K562 (cell line): ENCODE measurements at regions not wholly inside any gene's neighbourhood (a gene's known extent, or its start where the extent isn't known, plus 50 kb on each side); places are given as distances from the start of the nearest gene placed in this dataset.
"Not testable (repeated sequence)": the region's sequence is repeated elsewhere in the genome, so short reads cannot be mapped to it uniquely, and the experiment has no call there.

Experiments used
- ATAC-seq: fragments of 200-7000 bp; cut with Tn5 transposase; 3 replicates; pipeline ENCODE4 v1.9.1; 2020; ENCODE audit warnings: moderate library complexity
- BruUV-seq: library from RNA; stranded (reverse); fragments of 400-500 nt; replicated peaks from 2 replicates; lab custom pipeline; 2021; lab: Mats Ljungman, UMichigan
- CTCF ChIA-PET: fragments of 300-600 bp; formaldehyde crosslinking; extraction: SDS; loops from one replicate; lab custom pipeline; 2021; ENCODE audit warnings: low intra/inter-chr PET ratio; lab: Yijun Ruan, JAX
- POLR2A ChIA-PET: fragments of 300-600, 350-650 bp; sonication (Branson Sonifier 250); formaldehyde crosslinking; extraction: SDS; loops from one replicate; lab custom pipeline; 2021; ENCODE audit warnings: antibody characterized with exemption, inconsistent platforms; lab: Yijun Ruan, JAX
- DNase-seq, 4 experiments: peaks; one replicate each; pipeline versions ENCODE4 v3.0.0 to v3.0.0-alpha.2; 2011 to 2018; ENCODE audit warnings: low spot score in 3 of 4, mixed read lengths in 3 of 4; ENCODE audit errors: extremely low read depth in 1 of 4
- FAIRE-seq: peaks from 2 replicates; lab custom pipeline; 2011; peaks lifted over from hg19 to GRCh38; lab: Jason Lieb, UNC
- H2AFZ ChIP-seq: 2 replicates; pipeline ENCODE4 v1.6.0; 2011; ENCODE audit warnings: low read depth, low read length, control low read depth, inconsistent platforms
- H3K27ac ChIP-seq: fragments of 200-600 bp; 3 replicates; pipeline ENCODE4 v1.8.0; 2011; ENCODE audit warnings: low read depth, mild to moderate bottlenecking, control low read depth, inconsistent platforms, low read length, moderate library complexity, mixed read lengths; ENCODE audit errors: extremely low read depth
- H3K27me3 ChIP-seq, 2 experiments: fragments of 300-600 bp in 1 of 2; 2 replicates in 1 of 2; 3 replicates in 1 of 2; pipeline versions ENCODE4 v1.6.0 to v1.8.0; 2011; ENCODE audit warnings: inconsistent platforms in 2 of 2, low read length in 2 of 2, mild to moderate bottlenecking in 1 of 2, mixed read lengths in 1 of 2, moderate library complexity in 1 of 2; ENCODE audit not compliant: control insufficient read depth in 2 of 2, insufficient read depth in 2 of 2
- H3K36me3 ChIP-seq: fragments of 300-600 bp; 3 replicates; pipeline ENCODE4 v1.8.0; 2011; ENCODE audit warnings: mild to moderate bottlenecking, low read length, inconsistent platforms; ENCODE audit not compliant: control insufficient read depth, insufficient read depth
- H3K4me1 ChIP-seq, 2 experiments: fragments of 200-600 bp in 1 of 2; replicated peaks in 1 of 2; 2 replicates in 1 of 2; 3 replicates in 1 of 2; pipeline versions ENCODE4 v1.5.1 to v1.8.0; 2011; ENCODE audit warnings: inconsistent platforms in 2 of 2, low read length in 2 of 2, mild to moderate bottlenecking in 1 of 2, mixed read lengths in 1 of 2, moderate library complexity in 1 of 2; ENCODE audit not compliant: control insufficient read depth in 2 of 2, insufficient read depth in 2 of 2
- H3K4me2 ChIP-seq: 2 replicates; pipeline ENCODE4 v1.6.1; 2011; ENCODE audit warnings: low read length, control low read depth, inconsistent platforms, mixed read lengths; ENCODE audit not compliant: insufficient read depth
- H3K4me3 ChIP-seq: fragments of 200-600 bp; sonication (generic), shearing (Covaris generic); 2 replicates; pipeline ENCODE4 v1.5.1; 2016; ENCODE audit warnings: control low read depth, inconsistent platforms
- H3K79me2 ChIP-seq: fragments of 200-600 bp; 3 replicates; pipeline ENCODE4 v1.8.0; 2011; ENCODE audit warnings: low read length, inconsistent platforms; ENCODE audit not compliant: control insufficient read depth, insufficient read depth
- H3K9ac ChIP-seq, 2 experiments: 2 replicates each; pipeline versions ENCODE4 v1.6.0 to v1.6.1; 2011; ENCODE audit warnings: low read depth in 2 of 2, low read length in 2 of 2, control low read depth in 1 of 2, inconsistent platforms in 1 of 2, mild to moderate bottlenecking in 1 of 2, mixed read lengths in 1 of 2; ENCODE audit not compliant: insufficient read depth in 1 of 2
- H3K9me1 ChIP-seq: one replicate; pipeline ENCODE4 v1.6.0; 2011; ENCODE audit warnings: inconsistent platforms, mild to moderate bottlenecking, low read length, moderate library complexity; ENCODE audit not compliant: control insufficient read depth, insufficient read depth
- H3K9me3 ChIP-seq: replicated peaks from 2 replicates; pipeline ENCODE4 v1.5.1; 2011; ENCODE audit warnings: low read depth, low read length, inconsistent platforms; ENCODE audit not compliant: control insufficient read depth, insufficient read depth
- H4K20me1 ChIP-seq: replicated peaks from 2 replicates; pipeline ENCODE4 v1.6.1; 2011; ENCODE audit warnings: low read length, inconsistent platforms, mixed read lengths; ENCODE audit not compliant: control insufficient read depth, insufficient read depth
- CBFA2T2 ChIP-seq: fragments of 450-650 bp; conservative IDR thresholded peaks from 2 replicates; pipeline ENCODE4 v1.6.1; 2017; ENCODE audit warnings: mild to moderate bottlenecking
- CEBPB ChIP-seq: fragments of 450-650 bp; IDR thresholded peaks from 2 replicates; pipeline ENCODE4 v1.6.1; 2016; ENCODE audit warnings: missing genetic modification characterization, missing compliant biosample characterization
- RHOXF2B ChIP-seq: fragments of 250-450 bp; sonication (Bioruptor Pico); conservative IDR thresholded peaks from 2 replicates; pipeline ENCODE4 v1.5.1; 2021
- TRIM24 ChIP-seq, 2 experiments: fragments of 450-650 bp; IDR thresholded peaks; 2 replicates each; pipeline ENCODE4 v1.6.1; 2016
- WGBS: fragments of 100-300 bp; shearing (Covaris generic); methylation state at CpG from one replicate; pipeline ENCODE4 v1.1.6; 2016; ENCODE audit warnings: low coverage, mixed read lengths; ENCODE audit not compliant: insufficient coverage; ENCODE audit errors: missing lambda C conversion rate; 5-methylcytosine and 5-hydroxymethylcytosine counted together
- in situ Hi-C: fragments of 300-500 bp; cut with MboI; formaldehyde crosslinking; loops from 4 replicates; pipeline ENCODE4 v1.15.0; 2018; ENCODE audit warnings: inconsistent platforms, mixed read lengths
- intact Hi-C: fragments of 100-400 bp; cut with micrococcal nuclease; formaldehyde crosslinking; loops from 2 replicates; pipeline ENCODE4 v1.14.2; 2022

DNA sequence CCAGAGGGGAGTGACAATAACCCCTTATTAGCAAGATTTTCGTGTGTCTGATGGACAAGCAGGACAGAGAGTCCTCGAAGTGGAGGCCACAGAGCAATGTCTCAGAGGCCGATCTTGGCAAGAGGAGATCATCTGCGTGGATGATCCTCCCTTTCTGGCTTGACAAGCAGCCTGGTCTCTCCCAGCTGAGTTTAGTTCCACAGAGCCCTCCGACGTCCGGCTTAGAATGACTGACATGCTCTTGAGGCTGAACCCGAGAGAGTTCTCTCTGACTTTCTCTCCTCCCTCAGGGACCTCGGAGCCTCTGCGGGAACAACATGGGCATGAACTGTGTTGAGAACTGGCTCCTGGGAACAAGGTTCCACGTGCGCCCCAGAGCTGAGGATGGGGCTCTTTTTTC, 180.7 kb upstream of the PFKP start:
- no TSS peak for BruUV-seq
- no peak for DNase-seq
- no peak overlapping the region for H3K4me3 ChIP-seq
- no peak for ATAC-seq
- in situ Hi-C loops: no loop called here
- ChIA-PET CTCF (no interaction called here), POLR2A (no interaction called here)
- no peak for FAIRE-seq
- 0% methylated on average over 10 of the region's 12 CpGs for WGBS
- intact Hi-C loops: no loop called here
- H3K27ac ChIP-seq: no peak overlapping the region
- peaks cover 18 to 61% of the 10 kb centered on the region in 2 experiments; a peak in 4 of 5 replicates for H3K27me3 ChIP-seq
- no peaks in the 10 kb centered on the region for H3K4me1 ChIP-seq
- no peak overlapping the region for H3K4me2 ChIP-seq
- H3K9ac ChIP-seq: no peak overlapping the region
- no peak overlapping the region for H2AFZ ChIP-seq
- no peaks in the 10 kb centered on the region for H4K20me1 ChIP-seq
- no peaks in the 10 kb centered on the region for H3K9me1 ChIP-seq
- no peaks in the 10 kb centered on the region for H3K9me3 ChIP-seq
- TF ChIP-seq CBFA2T2 (no peak), RHOXF2B (CRISPR knock-in tag) (no peak)
- no peaks in the 10 kb centered on the region for H3K36me3 ChIP-seq
- H3K79me2 ChIP-seq: no peaks in the 10 kb centered on the region

DNA sequence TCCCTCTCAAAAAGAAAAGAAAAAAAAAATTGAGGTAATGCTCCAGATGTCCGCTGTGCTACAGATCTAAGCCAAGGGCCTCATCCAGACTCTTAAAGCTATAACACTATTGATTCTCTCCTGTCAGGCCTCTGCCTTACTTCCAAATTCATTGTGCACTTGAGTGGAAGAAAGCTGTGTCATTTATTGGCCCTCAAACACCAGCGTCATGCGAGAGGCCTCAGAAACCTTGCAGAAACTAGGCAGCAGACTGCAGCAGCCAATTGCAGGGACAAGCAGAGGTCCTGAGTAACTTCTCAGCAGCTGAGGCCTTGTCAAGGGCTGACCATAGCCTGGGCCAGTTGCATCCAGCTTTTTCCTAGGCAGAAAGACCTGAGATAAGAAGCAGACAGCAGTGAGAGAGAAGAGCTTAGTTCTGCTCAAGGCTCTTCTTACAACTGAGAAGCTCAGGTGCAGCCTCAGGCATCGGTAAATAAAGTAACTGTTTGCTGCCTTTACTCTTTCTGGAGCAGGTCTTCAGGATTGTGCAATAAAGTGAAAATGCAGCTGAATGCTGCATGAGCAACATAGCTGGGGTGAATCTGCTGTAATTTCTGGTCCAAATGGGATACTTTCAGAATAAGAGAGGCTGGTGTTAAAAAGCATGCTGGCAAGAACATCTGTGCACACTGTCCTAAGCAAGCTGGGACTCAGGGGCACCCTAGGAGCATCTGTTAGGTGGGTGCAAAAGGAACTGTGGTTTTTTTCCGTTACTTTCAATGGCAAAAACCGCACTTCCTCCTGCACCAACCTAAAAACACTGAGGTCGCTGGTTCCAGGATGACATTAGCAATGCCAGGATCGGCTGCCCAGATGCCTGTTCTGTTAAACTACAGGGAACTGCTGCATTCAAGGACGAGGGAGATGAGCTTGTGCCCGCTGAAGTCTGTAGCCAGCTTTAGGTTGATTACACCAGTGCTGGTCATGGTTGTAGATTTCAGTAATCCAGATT, 181.8 kb upstream of the PFKP start:
- H3K79me2 ChIP-seq: no peaks in the 10 kb centered on the region
- in situ Hi-C loops (no loop called here), intact Hi-C loops (no loop called here)
- ATAC-seq (no peak), FAIRE-seq (no peak), DNase-seq (no peak)
- H3K9ac ChIP-seq: no peak overlapping the region
- no peaks in the 10 kb centered on the region for H3K9me3 ChIP-seq
- H3K9me1 ChIP-seq: no peaks in the 10 kb centered on the region
- no peak overlapping the region for H3K27ac ChIP-seq
- H4K20me1 ChIP-seq: no peaks in the 10 kb centered on the region
- H2AFZ ChIP-seq: no peak overlapping the region
- ChIA-PET CTCF (no interaction called here), POLR2A (interaction anchor here (0.7 to 0.8 kb wide), 2 partner anchors 10 to 17 kb away, joined by 3 read pairs; no protein-coding TSS in a partner anchor)
- TF ChIP-seq TRIM24 (IDR thresholded peaks at IDR 0.05) (no peak), CEBPB (tag) (peak; percentile 37; the same call in 1 of the 2 replicates)
- H3K4me2 ChIP-seq: no peak overlapping the region
- H3K4me1 ChIP-seq: no peaks in the 10 kb centered on the region
- no peak overlapping the region for H3K4me3 ChIP-seq
- H3K36me3 ChIP-seq: no peaks in the 10 kb centered on the region
- 0% methylated on average over 10 of the region's 10 CpGs for WGBS
- H3K27me3 ChIP-seq: peaks cover 16 to 55% of the 10 kb centered on the region in 2 experiments; a peak in 4 of 5 replicates
- BruUV-seq: no TSS peak

DNA sequence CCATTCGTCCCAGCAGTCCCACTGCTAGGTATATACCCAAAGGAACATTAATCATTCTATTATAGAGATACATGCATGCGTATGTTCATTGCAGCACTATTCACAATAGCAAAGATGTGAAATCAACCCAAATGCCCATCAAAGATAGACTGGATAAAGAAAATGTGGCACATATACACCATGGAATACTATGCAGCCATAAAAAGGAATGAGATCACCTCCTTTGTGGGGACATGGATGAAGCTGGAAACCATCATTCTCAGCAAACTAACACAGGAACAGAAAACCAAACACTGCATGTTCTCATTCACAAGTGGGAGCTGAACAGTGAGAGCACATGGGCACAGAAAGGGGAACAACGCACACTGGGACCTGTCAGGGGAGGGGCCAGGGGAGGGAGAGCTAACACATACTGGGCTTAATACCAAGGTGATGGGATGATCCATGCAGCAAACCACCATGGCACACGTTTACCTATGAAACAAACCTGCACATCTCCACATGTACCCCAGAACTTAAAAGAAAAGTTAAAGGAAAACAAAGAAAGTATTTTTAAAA, 183.3 kb upstream of the PFKP start:
- H3K9me1 ChIP-seq, ATAC-seq, CTCF ChIA-PET, H2AFZ ChIP-seq, in situ Hi-C loops, H3K9me3 ChIP-seq, H3K36me3 ChIP-seq, BruUV-seq, DNase-seq, H3K4me3 ChIP-seq, FAIRE-seq, H4K20me1 ChIP-seq, H3K4me1 ChIP-seq, H3K79me2 ChIP-seq, intact Hi-C loops, H3K27ac ChIP-seq, H3K9ac ChIP-seq, H3K4me2 ChIP-seq: not testable (repeated sequence)
- 0% methylated on average over 4 of the region's 4 CpGs for WGBS
- POLR2A ChIA-PET: interaction anchor here (0.9 kb wide), 1 partner anchor 16 kb away, joined by 3 read pairs; no protein-coding TSS in a partner anchor
- peaks cover 9 to 46% of the 10 kb centered on the region in 2 experiments; a peak in 4 of 5 replicates for H3K27me3 ChIP-seq
